ENCODE measurements at regions not wholly inside any gene's neighbourhood (a gene's known extent, or its start where the extent isn't known, plus 50 kb on each side); places are given as distances from the start of the nearest gene placed in this dataset.
"Not testable (repeated sequence)": the region's sequence is repeated elsewhere in the genome, so short reads cannot be mapped to it uniquely, and the experiment has no call there.

- Mint-ChIP-seq H3K9me3 (peaks cover 15% of the 10 kb centered on the region), H3K27ac (no peak overlapping the region), H3K4me3 (no peak overlapping the region), H3K4me1 (no peaks in the 10 kb centered on the region), H3K27me3 (no peaks in the 10 kb centered on the region), H3K36me3 (no peaks in the 10 kb centered on the region)
Observed at GRCh38 chr11:97908354-97908753, 1112.4 kb upstream of the CNTN5 start.

- no peak overlapping the region for H3K27ac Mint-ChIP-seq
Observed at GRCh38 chr11:97909614-97910399, 1110.9 kb upstream of the CNTN5 start.

GRCh38 chr11:97912629-97913028 lies 1108.1 kb upstream of the CNTN5 start:
- Mint-ChIP-seq H3K4me1 (no peaks in the 10 kb centered on the region), H3K27me3 (no peaks in the 10 kb centered on the region), H3K9me3 (peaks cover 17% of the 10 kb centered on the region), H3K4me3 (no peak overlapping the region), H3K27ac (no peak overlapping the region), H3K36me3 (no peaks in the 10 kb centered on the region)

More at GRCh38 chr11:97909614-97910399, 1110.9 kb upstream of the CNTN5 start:
- no peaks in the 10 kb centered on the region for H3K4me1 Mint-ChIP-seq
- peaks cover 11% of the 10 kb centered on the region for H3K9me3 Mint-ChIP-seq
- no peaks in the 10 kb centered on the region for H3K36me3 Mint-ChIP-seq
- H3K4me3 Mint-ChIP-seq = no peak overlapping the region
- no peaks in the 10 kb centered on the region for H3K27me3 Mint-ChIP-seq

GRCh38 chr11:97922933-97923332 lies 1097.8 kb upstream of the CNTN5 start:
- H3K27ac Mint-ChIP-seq, H3K36me3 Mint-ChIP-seq, H3K9me3 Mint-ChIP-seq, H3K4me3 Mint-ChIP-seq, H3K4me1 Mint-ChIP-seq, H3K27me3 Mint-ChIP-seq: not testable (repeated sequence)

- H3K9me3 Mint-ChIP-seq = no peaks in the 10 kb centered on the region
- no peaks in the 10 kb centered on the region for H3K27me3 Mint-ChIP-seq
- no peak overlapping the region for H3K4me3 Mint-ChIP-seq
- no peaks in the 10 kb centered on the region for H3K36me3 Mint-ChIP-seq
- H3K4me1 Mint-ChIP-seq = no peaks in the 10 kb centered on the region
- H3K27ac Mint-ChIP-seq = no peak overlapping the region
Observed at GRCh38 chr11:97934572-97935208, 1086.1 kb upstream of the CNTN5 start.

GRCh38 chr11:97937501-97937900 lies 1083.2 kb upstream of the CNTN5 start:
- Mint-ChIP-seq H3K4me1 (no peaks in the 10 kb centered on the region), H3K27me3 (no peaks in the 10 kb centered on the region), H3K4me3 (no peak overlapping the region), H3K36me3 (no peaks in the 10 kb centered on the region), H3K27ac (no peak overlapping the region), H3K9me3 (no peaks in the 10 kb centered on the region)

GRCh38 chr11:97938789-97939188 lies 1082.0 kb upstream of the CNTN5 start:
- H3K27me3 Mint-ChIP-seq = no peaks in the 10 kb centered on the region
- no peak overlapping the region for H3K27ac Mint-ChIP-seq
- H3K9me3 Mint-ChIP-seq = no peaks in the 10 kb centered on the region
- no peaks in the 10 kb centered on the region for H3K4me1 Mint-ChIP-seq
- H3K36me3 Mint-ChIP-seq = no peaks in the 10 kb centered on the region
- H3K4me3 Mint-ChIP-seq = no peak overlapping the region

- Mint-ChIP-seq H3K27ac (no peak overlapping the region), H3K36me3 (no peaks in the 10 kb centered on the region), H3K27me3 (no peaks in the 10 kb centered on the region), H3K9me3 (no peaks in the 10 kb centered on the region), H3K4me3 (no peak overlapping the region), H3K4me1 (no peaks in the 10 kb centered on the region)
Observed at GRCh38 chr11:97943493-97943892, 1077.3 kb upstream of the CNTN5 start.

- no peaks in the 10 kb centered on the region for H3K9me3 Mint-ChIP-seq
- H3K4me3 Mint-ChIP-seq = no peak overlapping the region
- H3K27ac Mint-ChIP-seq = no peak overlapping the region
- no peaks in the 10 kb centered on the region for H3K4me1 Mint-ChIP-seq
- H3K36me3 Mint-ChIP-seq = no peaks in the 10 kb centered on the region
- H3K27me3 Mint-ChIP-seq = no peaks in the 10 kb centered on the region
Observed at GRCh38 chr11:97948793-97949192, 1072.0 kb upstream of the CNTN5 start.

GRCh38 chr11:97955595-97955994 lies 1065.2 kb upstream of the CNTN5 start:
- Mint-ChIP-seq H3K9me3 (peaks cover 1% of the 10 kb centered on the region), H3K4me1 (no peaks in the 10 kb centered on the region), H3K36me3 (no peaks in the 10 kb centered on the region)

GRCh38 chr11:97956904-97957303 lies 1063.8 kb upstream of the CNTN5 start:
- Mint-ChIP-seq H3K36me3 (no peaks in the 10 kb centered on the region), H3K27me3 (no peaks in the 10 kb centered on the region), H3K9me3 (peaks cover 7% of the 10 kb centered on the region), H3K27ac (no peak overlapping the region), H3K4me1 (no peaks in the 10 kb centered on the region), H3K4me3 (no peak overlapping the region)

More at GRCh38 chr11:97955595-97955994, 1065.2 kb upstream of the CNTN5 start:
- no peak overlapping the region for H3K4me3 Mint-ChIP-seq
- H3K27ac Mint-ChIP-seq = no peak overlapping the region
- H3K27me3 Mint-ChIP-seq = no peaks in the 10 kb centered on the region

- Mint-ChIP-seq H3K4me3 (no peak overlapping the region), H3K27me3 (no peaks in the 10 kb centered on the region), H3K27ac (no peak overlapping the region), H3K4me1 (no peaks in the 10 kb centered on the region), H3K36me3 (no peaks in the 10 kb centered on the region), H3K9me3 (peaks cover 18% of the 10 kb centered on the region)
Observed at GRCh38 chr11:97961431-97961830, 1059.3 kb upstream of the CNTN5 start.

- no peaks in the 10 kb centered on the region for H3K27me3 Mint-ChIP-seq
- peaks cover 18% of the 10 kb centered on the region for H3K9me3 Mint-ChIP-seq
- H3K36me3 Mint-ChIP-seq = no peaks in the 10 kb centered on the region
- no peak overlapping the region for H3K4me3 Mint-ChIP-seq
- no peak overlapping the region for H3K27ac Mint-ChIP-seq
- no peaks in the 10 kb centered on the region for H3K4me1 Mint-ChIP-seq
Observed at GRCh38 chr11:97962758-97963157, 1058.0 kb upstream of the CNTN5 start.

GRCh38 chr11:97963528-97964331 lies 1057.0 kb upstream of the CNTN5 start:
- H3K27me3 Mint-ChIP-seq = no peaks in the 10 kb centered on the region

GRCh38 chr11:97964332-97965004 lies 1056.3 kb upstream of the CNTN5 start:
- Mint-ChIP-seq H3K36me3 (no peaks in the 10 kb centered on the region), H3K27ac (no peak overlapping the region), H3K4me1 (no peaks in the 10 kb centered on the region)

More at GRCh38 chr11:97963528-97964331, 1057.0 kb upstream of the CNTN5 start:
- Mint-ChIP-seq H3K4me3 (no peak overlapping the region), H3K9me3 (peaks cover 18% of the 10 kb centered on the region), H3K36me3 (no peaks in the 10 kb centered on the region), H3K4me1 (no peaks in the 10 kb centered on the region), H3K27ac (no peak overlapping the region)

More at GRCh38 chr11:97964332-97965004, 1056.3 kb upstream of the CNTN5 start:
- peaks cover 18% of the 10 kb centered on the region for H3K9me3 Mint-ChIP-seq
- no peak overlapping the region for H3K4me3 Mint-ChIP-seq
- no peaks in the 10 kb centered on the region for H3K27me3 Mint-ChIP-seq

All from activated naive CD4-positive, alpha-beta T cell treated with anti-CD3 and anti-CD28 coated beads, Interleukin-2, amount 50 U/mL, for 24 hours (primary cell).